Kidney tubule cell (primary cell): ENCODE measurements at regions not wholly inside any gene's neighbourhood (a gene's known extent, or its start where the extent isn't known, plus 50 kb on each side); places are given as distances from the start of the nearest gene placed in this dataset.
"Not testable (repeated sequence)": the region's sequence is repeated elsewhere in the genome, so short reads cannot be mapped to it uniquely, and the experiment has no call there.

Experiments used
- DNase-seq: peaks from one replicate; pipeline ENCODE4 v3.0.0-alpha.2; 2018; ENCODE audit warnings: low spot score

GRCh38 chr3:118526758-118527513, 507.7 kb downstream of the IGSF11 start:
- DNase-seq: no peak

- DNase-seq: no peak
Measured at GRCh38 chr3:118527514-118528044, 507.1 kb downstream of the IGSF11 start.

- DNase-seq: no peak
Measured at GRCh38 chr3:118529554-118529953, 505.1 kb downstream of the IGSF11 start.

GRCh38 chr3:118530350-118530922, 504.2 kb downstream of the IGSF11 start:
- DNase-seq: no peak

GRCh38 chr3:118530927-118531356, 503.7 kb downstream of the IGSF11 start:
- not testable (repeated sequence) for DNase-seq

- DNase-seq: no peak
Measured at GRCh38 chr3:118531816-118532215, 502.8 kb downstream of the IGSF11 start.

- DNase-seq: no peak
Measured at GRCh38 chr3:118533676-118534075, 501.0 kb downstream of the IGSF11 start.

- no peak for DNase-seq
Measured at GRCh38 chr3:118534519-118534918, 500.1 kb downstream of the IGSF11 start.

GRCh38 chr3:118536764-118537163, 497.9 kb downstream of the IGSF11 start:
- DNase-seq: no peak

GRCh38 chr3:118537454-118537853, 497.2 kb downstream of the IGSF11 start:
- DNase-seq: no peak

GRCh38 chr3:118538187-118538586, 496.5 kb downstream of the IGSF11 start:
- DNase-seq: no peak

DNA sequence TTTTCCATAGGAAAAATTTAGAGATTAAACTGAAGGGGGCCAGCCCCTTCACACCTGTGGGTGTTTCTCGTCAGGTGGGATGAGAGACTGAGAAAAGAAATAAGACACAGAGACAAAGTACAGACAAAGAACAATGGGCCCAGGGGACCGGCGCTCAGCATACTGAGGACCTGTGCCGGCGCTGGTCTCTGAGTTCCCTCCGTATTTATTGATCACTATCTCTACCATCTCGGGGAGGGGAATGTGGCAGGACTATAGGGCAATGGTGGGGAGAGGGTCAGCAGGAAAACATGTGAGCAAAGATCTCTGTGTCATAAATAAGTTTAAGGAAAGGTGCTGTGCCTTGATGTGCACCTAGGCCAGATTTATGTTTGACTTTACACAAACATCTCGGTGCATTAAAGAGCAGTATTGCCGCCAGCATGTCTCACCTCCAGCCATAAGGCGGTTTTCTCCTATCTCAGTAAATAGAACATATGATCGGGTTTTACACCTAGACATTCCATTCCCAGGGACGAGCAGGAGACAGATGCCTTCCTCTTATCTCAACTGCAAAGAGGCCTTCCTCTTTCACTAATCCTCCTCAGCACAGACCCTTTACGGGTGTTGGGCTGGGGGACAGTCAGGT, 494.7 kb downstream of the IGSF11 start:
- DNase-seq: not testable (repeated sequence)

- peak; percentile 20 for DNase-seq
Measured at GRCh38 chr3:118540448-118540821, 494.2 kb downstream of the IGSF11 start.

DNA sequence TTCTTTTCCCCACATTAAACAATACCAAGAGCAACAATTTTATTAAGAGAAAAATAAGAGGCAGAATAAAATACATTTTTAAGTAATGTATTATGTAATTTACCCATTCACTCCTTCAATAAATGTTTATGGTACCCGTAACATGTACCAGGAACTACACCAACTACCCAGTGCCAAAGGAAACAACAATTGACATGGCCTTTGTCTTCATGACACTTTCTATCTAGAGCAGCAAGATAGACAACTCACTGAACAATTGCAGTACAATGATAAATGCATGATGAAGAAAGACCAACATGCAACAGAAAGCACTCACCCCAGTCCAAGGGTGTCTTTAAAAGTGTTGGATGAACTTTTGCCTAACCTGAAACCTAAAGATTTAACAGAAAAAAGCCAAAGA, 493.8 kb downstream of the IGSF11 start:
- DNase-seq: no peak

GRCh38 chr3:118541796-118542195, 492.9 kb downstream of the IGSF11 start:
- no peak for DNase-seq

DNA sequence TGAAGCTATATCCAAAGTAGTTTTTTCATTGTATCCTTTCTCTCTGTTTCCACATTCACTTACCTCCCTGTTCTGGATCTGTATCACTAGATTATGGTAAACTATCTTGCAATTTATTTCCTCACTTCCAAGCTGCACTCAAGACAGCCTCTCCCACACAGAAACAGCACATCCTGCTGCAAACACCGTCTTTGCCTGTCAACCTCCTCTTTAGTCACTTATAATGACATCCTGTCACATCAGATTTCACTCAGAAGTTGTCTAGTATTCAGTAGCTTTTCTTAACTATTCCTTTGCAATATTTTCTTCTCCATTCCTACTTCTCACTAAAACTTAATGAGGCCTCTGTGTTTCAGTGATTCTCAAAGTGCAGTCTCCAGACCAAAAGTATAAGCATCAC, 490.8 kb downstream of the IGSF11 start:
- no peak for DNase-seq

DNA sequence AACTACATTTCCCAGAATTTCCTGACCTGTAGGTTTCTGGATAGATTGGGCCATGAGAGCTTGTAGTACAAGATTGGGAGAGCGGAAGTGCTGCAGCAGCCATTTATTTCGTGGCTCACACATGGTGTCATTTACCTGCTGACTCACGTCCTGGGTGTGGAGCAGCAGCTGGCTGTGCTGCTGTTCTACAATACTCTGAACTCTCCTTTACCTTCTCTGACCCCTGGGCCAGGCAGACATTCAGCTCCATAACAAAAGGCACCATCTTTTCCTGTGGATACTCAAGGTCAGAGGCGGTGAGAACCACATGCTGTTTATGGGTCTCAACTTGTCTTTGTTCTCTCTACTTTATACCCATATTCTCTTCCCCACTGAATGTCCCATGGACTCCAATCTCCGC, 490.2 kb downstream of the IGSF11 start:
- peak; percentile 34 for DNase-seq

DNA sequence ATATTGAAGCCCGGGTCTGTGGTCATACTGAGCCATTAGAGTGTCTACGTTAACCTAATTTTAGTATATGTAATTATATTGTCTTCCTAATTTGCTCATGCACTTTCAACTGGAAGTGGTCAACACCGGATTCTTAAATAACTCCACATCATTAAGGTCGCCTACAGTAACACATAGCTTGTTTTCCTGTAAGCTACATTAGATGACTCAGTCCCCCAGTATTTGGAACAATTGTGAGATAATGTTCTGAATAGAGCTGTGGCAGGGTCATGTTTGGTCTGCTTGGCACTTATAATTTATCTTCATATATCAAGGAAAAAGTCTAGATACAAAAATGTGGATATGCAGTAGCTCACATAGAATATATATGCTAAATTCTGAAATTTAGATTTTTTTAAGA, 486.2 kb downstream of the IGSF11 start:
- DNase-seq: peak; percentile 36

GRCh38 chr3:118550122-118550521, 484.5 kb downstream of the IGSF11 start:
- DNase-seq: no peak

GRCh38 chr3:118550556-118550955, 484.1 kb downstream of the IGSF11 start:
- no peak for DNase-seq

DNA sequence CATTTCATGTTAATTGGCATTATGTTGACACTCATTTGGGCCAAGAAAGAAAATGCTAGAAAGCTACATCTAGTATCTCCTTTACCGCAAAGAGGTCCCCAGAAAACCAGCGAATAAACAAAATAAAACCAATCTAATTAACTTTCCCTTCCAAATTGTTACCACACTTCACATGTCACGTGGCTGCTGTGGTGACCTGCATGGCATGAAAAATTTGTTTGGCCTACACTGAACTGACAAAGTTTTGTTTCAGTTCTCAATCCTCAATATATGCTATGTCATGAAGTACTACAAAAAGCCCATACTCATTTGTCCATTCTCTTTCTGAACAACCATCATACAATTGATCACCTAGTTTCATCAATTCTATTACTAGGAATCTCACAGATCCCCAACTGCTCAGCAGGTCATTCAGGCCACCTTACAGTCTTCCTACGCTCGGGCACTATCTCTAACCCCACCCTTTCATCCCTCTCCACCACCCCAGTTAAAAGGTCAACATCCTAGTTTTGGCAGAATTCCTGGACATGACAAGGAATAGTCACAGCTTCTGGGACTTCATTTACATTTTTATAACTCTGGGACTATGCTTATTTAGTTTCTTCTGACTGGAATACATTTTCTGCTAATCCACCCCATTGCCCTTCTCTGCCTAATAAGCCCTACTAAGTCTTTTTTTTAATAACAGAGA, 480.4 kb downstream of the IGSF11 start:
- DNase-seq: no peak

- DNase-seq: no peak
Measured at GRCh38 chr3:118556983-118557382, 477.7 kb downstream of the IGSF11 start.

- DNase-seq: no peak
Measured at GRCh38 chr3:118557513-118557912, 477.1 kb downstream of the IGSF11 start.
